ENCODE measurements at regions not wholly inside any gene's neighbourhood (a gene's known extent, or its start where the extent isn't known, plus 50 kb on each side); places are given as distances from the start of the nearest gene placed in this dataset.

- DNase-seq (no peak), ATAC-seq (replicated peaks in 1 of 4) (no peak)
- Mint-ChIP-seq H3K27ac (no peak overlapping the region), H3K9me3 (peaks cover 0 to under 1% (median 0%) of the 10 kb centered on the region in 3 donors), H3K4me1 (no peaks in the 10 kb centered on the region), H3K4me3 (no peak overlapping the region), H3K36me3 (no peaks in the 10 kb centered on the region), H3K27me3 (peaks cover 8 to 18% of the 10 kb centered on the region in 2 donors)
- Histone ChIP-seq H3K4me1 (ENCODE audit: control insufficient read depth in 1 of 2, extremely low read depth in 1 of 2, insufficient read depth in 2 of 2, low read length in 2 of 2) (no peaks in the 10 kb centered on the region), H3K4me3 (ENCODE audit: control insufficient read depth in 1 of 2, extremely low read depth in 1 of 2, low read length in 1 of 2) (no peak overlapping the region), H3K27ac (ENCODE audit: low read length) (no peak overlapping the region), H3K9me3 (no peaks in the 10 kb centered on the region), H3K27me3 (replicated peaks in 1 of 2; ENCODE audit: control insufficient read depth in 2 of 2, extremely low read depth in 1 of 2, insufficient read depth in 2 of 2, low read length in 1 of 2) (no peaks in the 10 kb centered on the region), H3K36me3 (ENCODE audit: control insufficient read depth in 2 of 2, extremely low read depth in 1 of 2, insufficient read depth in 1 of 2, low read length in 1 of 2) (no peaks in the 10 kb centered on the region)
- ChIA-PET CTCF (no interaction called here), POLR2A (no interaction called here)
- no CpG with 5 or more reads among the region's 5 CpGs for WGBS (ENCODE audit: insufficient coverage)
Observed at GRCh38 chr5:53418826-53419658, 61.4 kb upstream of the FST start.

GRCh38 chr5:53422539-53422938 lies 57.9 kb upstream of the FST start:
- H3K4me1 Mint-ChIP-seq: no peaks in the 10 kb centered on the region
- no peak overlapping the region for H3K27ac ChIP-seq (ENCODE audit: low read length)
- no peaks in the 10 kb centered on the region for H3K4me1 ChIP-seq (ENCODE audit: control insufficient read depth in 1 of 2, extremely low read depth in 1 of 2, insufficient read depth in 2 of 2, low read length in 2 of 2)
- CTCF ChIA-PET: interaction anchor here (0.7 kb wide), 2 partner anchors 10 to 772 kb away, joined by 3 read pairs; no protein-coding TSS in a partner anchor
- POLR2A ChIA-PET: no interaction called here
- H3K27me3 Mint-ChIP-seq: peaks cover 8 to 28% of the 10 kb centered on the region in 2 donors
- no peaks in the 10 kb centered on the region for H3K9me3 ChIP-seq
- H3K27me3 ChIP-seq (replicated peaks in 1 of 2; ENCODE audit: control insufficient read depth in 2 of 2, extremely low read depth in 1 of 2, insufficient read depth in 2 of 2, low read length in 1 of 2): no peaks in the 10 kb centered on the region
- ATAC-seq (replicated peaks in 1 of 4) (no peak), DNase-seq (no peak)
- no peaks in the 10 kb centered on the region for H3K36me3 Mint-ChIP-seq
- H3K36me3 ChIP-seq (ENCODE audit: control insufficient read depth in 2 of 2, extremely low read depth in 1 of 2, insufficient read depth in 1 of 2, low read length in 1 of 2): no peaks in the 10 kb centered on the region
- H3K4me3 ChIP-seq (ENCODE audit: control insufficient read depth in 1 of 2, extremely low read depth in 1 of 2, low read length in 1 of 2): no peak overlapping the region
- no CpG with 5 or more reads among the region's 3 CpGs for WGBS (ENCODE audit: insufficient coverage)
- H3K27ac Mint-ChIP-seq: no peak overlapping the region
- no peaks in the 10 kb centered on the region for H3K9me3 Mint-ChIP-seq
- H3K4me3 Mint-ChIP-seq: no peak overlapping the region

GRCh38 chr5:53423724-53424123 lies 56.7 kb upstream of the FST start:
- Mint-ChIP-seq H3K36me3 (no peaks in the 10 kb centered on the region), H3K27ac (no peak overlapping the region), H3K4me1 (no peaks in the 10 kb centered on the region), H3K27me3 (peaks cover 3 to 23% of the 10 kb centered on the region in 2 donors), H3K4me3 (no peak overlapping the region), H3K9me3 (no peaks in the 10 kb centered on the region)
- DNase-seq: no peak
- no peak for ATAC-seq (replicated peaks in 1 of 4)
- ChIA-PET POLR2A (no interaction called here), CTCF (no interaction called here)
- Histone ChIP-seq H3K4me3 (ENCODE audit: control insufficient read depth in 1 of 2, extremely low read depth in 1 of 2, low read length in 1 of 2) (no peak overlapping the region), H3K4me1 (ENCODE audit: control insufficient read depth in 1 of 2, extremely low read depth in 1 of 2, insufficient read depth in 2 of 2, low read length in 2 of 2) (no peaks in the 10 kb centered on the region), H3K27me3 (replicated peaks in 1 of 2; ENCODE audit: control insufficient read depth in 2 of 2, extremely low read depth in 1 of 2, insufficient read depth in 2 of 2, low read length in 1 of 2) (no peaks in the 10 kb centered on the region), H3K9me3 (no peaks in the 10 kb centered on the region), H3K36me3 (ENCODE audit: control insufficient read depth in 2 of 2, extremely low read depth in 1 of 2, insufficient read depth in 1 of 2, low read length in 1 of 2) (no peaks in the 10 kb centered on the region), H3K27ac (ENCODE audit: low read length) (no peak overlapping the region)
- 60% methylated on average over 1 of the region's 1 CpG for WGBS (ENCODE audit: insufficient coverage)

- ATAC-seq (replicated peaks in 1 of 4) (no peak), DNase-seq (no peak)
- Mint-ChIP-seq H3K27me3 (peaks cover 3 to 23% of the 10 kb centered on the region in 2 donors), H3K27ac (no peak overlapping the region), H3K36me3 (no peaks in the 10 kb centered on the region), H3K9me3 (no peaks in the 10 kb centered on the region), H3K4me3 (no peak overlapping the region), H3K4me1 (no peaks in the 10 kb centered on the region)
- no peaks in the 10 kb centered on the region for H3K27me3 ChIP-seq (replicated peaks in 1 of 2; ENCODE audit: control insufficient read depth in 2 of 2, extremely low read depth in 1 of 2, insufficient read depth in 2 of 2, low read length in 1 of 2)
- H3K36me3 ChIP-seq (ENCODE audit: control insufficient read depth in 2 of 2, extremely low read depth in 1 of 2, insufficient read depth in 1 of 2, low read length in 1 of 2): no peaks in the 10 kb centered on the region
- ChIA-PET CTCF (no interaction called here), POLR2A (no interaction called here)
- whole genome bisulfite sequencing (ENCODE audit: insufficient coverage): 97% methylated on average over 6 of the region's 9 CpGs
- no peaks in the 10 kb centered on the region for H3K9me3 ChIP-seq
- no peak overlapping the region for H3K4me3 ChIP-seq (ENCODE audit: control insufficient read depth in 1 of 2, extremely low read depth in 1 of 2, low read length in 1 of 2)
- no peaks in the 10 kb centered on the region for H3K4me1 ChIP-seq (ENCODE audit: control insufficient read depth in 1 of 2, extremely low read depth in 1 of 2, insufficient read depth in 2 of 2, low read length in 2 of 2)
- no peak overlapping the region for H3K27ac ChIP-seq (ENCODE audit: low read length)
Observed at GRCh38 chr5:53424686-53425615, 55.5 kb upstream of the FST start.

GRCh38 chr5:53425687-53426511 lies 54.5 kb upstream of the FST start:
- H3K4me3 ChIP-seq (ENCODE audit: control insufficient read depth in 1 of 2, extremely low read depth in 1 of 2, low read length in 1 of 2): no peak overlapping the region
- no peak overlapping the region for H3K27ac ChIP-seq (ENCODE audit: low read length)
- CTCF ChIA-PET: no interaction called here
- H3K36me3 ChIP-seq (ENCODE audit: control insufficient read depth in 2 of 2, extremely low read depth in 1 of 2, insufficient read depth in 1 of 2, low read length in 1 of 2): no peaks in the 10 kb centered on the region
- ATAC-seq (replicated peaks in 1 of 4) (no peak), DNase-seq (peak in 7 of 35 experiments; percentile 0 to 14 (median 1))
- WGBS (ENCODE audit: insufficient coverage): no CpG with 5 or more reads among the region's 8 CpGs
- Mint-ChIP-seq H3K27ac (no peak overlapping the region), H3K27me3 (peaks cover 6 to 23% of the 10 kb centered on the region in 2 donors), H3K4me1 (no peaks in the 10 kb centered on the region), H3K9me3 (no peaks in the 10 kb centered on the region), H3K36me3 (no peaks in the 10 kb centered on the region), H3K4me3 (no peak overlapping the region)
- no peaks in the 10 kb centered on the region for H3K9me3 ChIP-seq
- POLR2A ChIA-PET: no interaction called here
- H3K4me1 ChIP-seq (ENCODE audit: control insufficient read depth in 1 of 2, extremely low read depth in 1 of 2, insufficient read depth in 2 of 2, low read length in 2 of 2): no peaks in the 10 kb centered on the region
- H3K27me3 ChIP-seq (replicated peaks in 1 of 2; ENCODE audit: control insufficient read depth in 2 of 2, extremely low read depth in 1 of 2, insufficient read depth in 2 of 2, low read length in 1 of 2): no peaks in the 10 kb centered on the region

DNA sequence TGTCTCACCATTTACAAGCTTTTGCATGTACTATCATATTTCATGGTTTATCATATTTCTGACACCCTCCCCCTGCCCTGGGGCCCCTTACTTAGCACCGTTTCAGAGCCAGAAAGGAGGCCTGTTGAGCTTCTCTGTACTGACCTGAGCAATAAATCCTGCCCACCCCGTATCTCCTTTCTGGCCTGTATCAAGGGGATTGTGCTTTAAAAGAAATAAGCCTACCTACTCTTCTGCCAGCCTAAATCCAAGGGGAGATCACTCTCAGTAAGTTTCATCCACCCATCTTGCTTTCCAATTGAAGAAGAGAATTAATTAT lies 54.0 kb upstream of the FST start:
- WGBS (ENCODE audit: insufficient coverage): no CpG with 5 or more reads among the region's 2 CpGs
- no peaks in the 10 kb centered on the region for H3K9me3 Mint-ChIP-seq
- no peak for ATAC-seq (replicated peaks in 1 of 4)
- H3K27me3 Mint-ChIP-seq: peaks cover 4 to 20% of the 10 kb centered on the region in 2 donors
- POLR2A ChIA-PET: no interaction called here
- Histone ChIP-seq H3K9me3 (no peaks in the 10 kb centered on the region), H3K27ac (ENCODE audit: low read length) (no peak overlapping the region), H3K4me1 (ENCODE audit: control insufficient read depth in 1 of 2, extremely low read depth in 1 of 2, insufficient read depth in 2 of 2, low read length in 2 of 2) (no peaks in the 10 kb centered on the region), H3K27me3 (replicated peaks in 1 of 2; ENCODE audit: control insufficient read depth in 2 of 2, extremely low read depth in 1 of 2, insufficient read depth in 2 of 2, low read length in 1 of 2) (peaks cover 0 to 2% of the 10 kb centered on the region in 2 experiments), H3K4me3 (ENCODE audit: control insufficient read depth in 1 of 2, extremely low read depth in 1 of 2, low read length in 1 of 2) (no peak overlapping the region), H3K36me3 (ENCODE audit: control insufficient read depth in 2 of 2, extremely low read depth in 1 of 2, insufficient read depth in 1 of 2, low read length in 1 of 2) (no peaks in the 10 kb centered on the region)
- no peak for DNase-seq
- no peak overlapping the region for H3K27ac Mint-ChIP-seq
- H3K4me3 Mint-ChIP-seq: no peak overlapping the region
- H3K36me3 Mint-ChIP-seq: no peaks in the 10 kb centered on the region
- H3K4me1 Mint-ChIP-seq: no peaks in the 10 kb centered on the region
- CTCF ChIA-PET: no interaction called here

All from T-cell (primary cell).